H1 (cell line): ENCODE measurements at regions not wholly inside any gene's neighbourhood (a gene's known extent, or its start where the extent isn't known, plus 50 kb on each side); places are given as distances from the start of the nearest gene placed in this dataset.

Source experiments
- CTCF ChIA-PET: fragments of 300-600 bp; sonication (Branson Sonifier 250); formaldehyde crosslinking; loops from one replicate; lab custom pipeline; 2021; ENCODE audit not compliant: partially characterized antibody; lab: Charles Lee
- POLR2A ChIA-PET: fragments of 300-600 bp; sonication (Branson Sonifier 250); formaldehyde crosslinking; loops from one replicate; lab custom pipeline; 2021; ENCODE audit warnings: inconsistent platforms; ENCODE audit not compliant: partially characterized antibody; lab: Charles Lee
- DNase-seq, 2 experiments: peaks; one replicate each; pipeline versions ENCODE4 v3.0.0 to v3.0.0-alpha.2; 2010 to 2022; ENCODE audit warnings: low spot score in 2 of 2, low read depth in 1 of 2, mixed read lengths in 1 of 2
- FAIRE-seq: peaks from 2 replicates; lab custom pipeline; 2011; peaks lifted over from hg19 to GRCh38; lab: Jason Lieb, UNC
- H2AFZ ChIP-seq: 2 replicates; pipeline ENCODE4 v1.8.1; 2012; ENCODE audit warnings: low read length, inconsistent platforms
- H2AK5ac ChIP-seq: 2 replicates; pipeline ENCODE4 v1.6.1; 2013; ENCODE audit warnings: low read depth, low read length
- H2BK120ac ChIP-seq: replicated peaks from 2 replicates; pipeline ENCODE3; 2013; ENCODE audit warnings: low read depth, low read length, inconsistent platforms
- H2BK12ac ChIP-seq: 2 replicates; pipeline ENCODE4 v1.6.1; 2013; ENCODE audit warnings: low read depth, low read length
- H2BK15ac ChIP-seq: 2 replicates; pipeline ENCODE4 v1.6.1; 2013; ENCODE audit warnings: low read length
- H2BK20ac ChIP-seq: 2 replicates; pipeline ENCODE4 v1.6.1; 2013; ENCODE audit warnings: low read length
- H2BK5ac ChIP-seq: 2 replicates; pipeline ENCODE4 v1.6.1; 2013; ENCODE audit warnings: low read depth, low read length
- H3K14ac ChIP-seq: 2 replicates; pipeline ENCODE4 v1.6.1; 2013; ENCODE audit warnings: inconsistent platforms; ENCODE audit not compliant: insufficient read length
- H3K18ac ChIP-seq: 2 replicates; pipeline ENCODE4 v1.6.1; 2013; ENCODE audit warnings: low read length; ENCODE audit errors: extremely low read depth
- H3K23ac ChIP-seq: 2 replicates; pipeline ENCODE4 v1.6.1; 2013; ENCODE audit warnings: inconsistent platforms; ENCODE audit not compliant: insufficient read length
- H3K23me2 ChIP-seq: 2 replicates; pipeline ENCODE4 v1.6.1; 2013; ENCODE audit warnings: low read depth, low read length
- H3K27ac ChIP-seq: 2 replicates; pipeline ENCODE4 v1.6.1; 2011; ENCODE audit warnings: low read depth, low read length, inconsistent platforms
- H3K27me3 ChIP-seq, 4 experiments: replicated peaks in 1 of 4; 1 replicate in 1 of 4; 2 replicates in 3 of 4; pipeline versions ENCODE4 v1.6.1 to v1.8.1; 2011 to 2013; ENCODE audit warnings: low read length in 3 of 4, mild to moderate bottlenecking in 3 of 4, inconsistent platforms in 2 of 4, mixed read lengths in 2 of 4, moderate library complexity in 1 of 4; ENCODE audit not compliant: control insufficient read depth in 3 of 4, insufficient read depth in 3 of 4; ENCODE audit errors: extremely low read depth in 1 of 4
- H3K36me3 ChIP-seq, 4 experiments: 2 replicates each; pipeline versions ENCODE4 v1.6.1 to v1.8.1; 2011 to 2013; ENCODE audit warnings: mild to moderate bottlenecking in 4 of 4, low read length in 3 of 4, moderate library complexity in 2 of 4, control low read depth in 1 of 4, inconsistent platforms in 1 of 4; ENCODE audit not compliant: insufficient read depth in 4 of 4, control insufficient read depth in 2 of 4
- H3K4ac ChIP-seq: replicated peaks from 2 replicates; pipeline ENCODE3; 2013; ENCODE audit warnings: low read length, low read depth, mixed read lengths, inconsistent platforms; ENCODE audit not compliant: insufficient read length
- H3K4me1 ChIP-seq, 4 experiments: replicated peaks in 1 of 4; 1 replicate in 1 of 4; 2 replicates in 3 of 4; pipeline versions ENCODE4 v1.6.1 to v1.8.1; 2011 to 2013; ENCODE audit warnings: low read length in 3 of 4, inconsistent platforms in 2 of 4, mixed read lengths in 1 of 4; ENCODE audit not compliant: insufficient read depth in 4 of 4, control insufficient read depth in 3 of 4
- H3K4me2 ChIP-seq, 2 experiments: 2 replicates each; pipeline versions ENCODE4 v1.6.1 to v1.8.1; 2011 to 2013; ENCODE audit warnings: low read depth in 2 of 2, low read length in 2 of 2, control low read depth in 1 of 2, inconsistent platforms in 1 of 2, mild to moderate bottlenecking in 1 of 2; ENCODE audit not compliant: insufficient read depth in 1 of 2
- H3K4me3 ChIP-seq, 4 experiments: fragments of 200-600, 300-600 bp in 1 of 4; sonication (generic), shearing (Covaris generic), sonication (Bioruptor Twin) in 1 of 4; 2 replicates each; pipeline versions ENCODE4 v1.5.1 to v1.8.1; 2011 to 2016; ENCODE audit warnings: low read length in 4 of 4, low read depth in 3 of 4, control low read depth in 2 of 4, inconsistent platforms in 2 of 4, mild to moderate bottlenecking in 2 of 4, mixed read lengths in 1 of 4, moderate library complexity in 1 of 4; ENCODE audit not compliant: insufficient read depth in 2 of 4; ENCODE audit errors: extremely low read depth in 1 of 4
- H3K56ac ChIP-seq: replicated peaks from 2 replicates; pipeline ENCODE3; 2013; ENCODE audit warnings: low read depth, mild to moderate bottlenecking, mixed read lengths, low read length, inconsistent platforms; ENCODE audit not compliant: insufficient read length
- H3K79me1 ChIP-seq: 2 replicates; pipeline ENCODE4 v1.6.1; 2013; ENCODE audit warnings: low read depth, low read length, control low read depth
- H3K79me2 ChIP-seq, 2 experiments: 2 replicates each; pipeline versions ENCODE4 v1.6.1 to v1.8.1; 2012 to 2013; ENCODE audit warnings: low read length in 2 of 2, mild to moderate bottlenecking in 2 of 2, inconsistent platforms in 1 of 2; ENCODE audit not compliant: insufficient read depth in 2 of 2, control insufficient read depth in 1 of 2
- H3K9ac ChIP-seq, 4 experiments: replicated peaks in 1 of 4; 1 replicate in 1 of 4; 2 replicates in 3 of 4; pipeline versions ENCODE4 v1.6.1 to v1.8.1; 2011 to 2013; ENCODE audit warnings: low read depth in 3 of 4, low read length in 3 of 4, control low read depth in 2 of 4, mild to moderate bottlenecking in 2 of 4, moderate library complexity in 2 of 4, inconsistent platforms in 1 of 4; ENCODE audit errors: extremely low read depth in 1 of 4
- H3K9me3 ChIP-seq, 2 experiments: 2 replicates each; pipeline versions ENCODE4 v1.6.1 to v1.8.1; 2012 to 2013; ENCODE audit warnings: mild to moderate bottlenecking in 2 of 2, moderate library complexity in 2 of 2, control low read depth in 1 of 2, inconsistent platforms in 1 of 2, low read depth in 1 of 2, low read length in 1 of 2, mixed read lengths in 1 of 2; ENCODE audit not compliant: insufficient read depth in 2 of 2
- H4K20me1 ChIP-seq, 2 experiments: replicated peaks in 1 of 2; 2 replicates each; pipeline versions ENCODE3 to v1.8.1; 2011 to 2013; ENCODE audit warnings: inconsistent platforms in 2 of 2, low read length in 2 of 2, mild to moderate bottlenecking in 1 of 2; ENCODE audit not compliant: insufficient read depth in 2 of 2, control insufficient read depth in 1 of 2
- H4K5ac ChIP-seq: 2 replicates; pipeline ENCODE4 v1.6.1; 2013; ENCODE audit warnings: low read length, low read depth, mixed read lengths, inconsistent platforms; ENCODE audit not compliant: insufficient read length
- H4K8ac ChIP-seq: 2 replicates; pipeline ENCODE4 v1.8.0; 2013; ENCODE audit warnings: mild to moderate bottlenecking, moderate library complexity, low read length, inconsistent platforms; ENCODE audit not compliant: insufficient read depth; ENCODE audit errors: extremely low read depth
- H4K91ac ChIP-seq: replicated peaks from 2 replicates; pipeline ENCODE3; 2013; ENCODE audit warnings: low read length, mixed read lengths, inconsistent platforms; ENCODE audit not compliant: insufficient read length
- ATF3 ChIP-seq: IDR thresholded peaks from 2 replicates; pipeline ENCODE4 v1.6.1; 2011; ENCODE audit warnings: low read depth, mild to moderate bottlenecking, low read length; ENCODE audit not compliant: insufficient read depth
- BRCA1 ChIP-seq: IDR thresholded peaks from 2 replicates; pipeline ENCODE4 v1.6.1; 2012; ENCODE audit warnings: low read depth, low read length, improper control_type of control experiment
- CEBPB ChIP-seq: IDR thresholded peaks from 2 replicates; pipeline ENCODE4 v1.6.1; 2012; ENCODE audit warnings: low read depth, low read length
- CHD2 ChIP-seq: IDR thresholded peaks from 2 replicates; pipeline ENCODE4 v1.6.1; 2012; ENCODE audit warnings: low read length, improper control_type of control experiment
- FOSL1 ChIP-seq: IDR thresholded peaks from 2 replicates; pipeline ENCODE4 v1.6.1; 2011; ENCODE audit warnings: mild to moderate bottlenecking, low read depth, low read length, moderate library complexity; ENCODE audit not compliant: insufficient read depth
- KDM4A ChIP-seq: IDR thresholded peaks from one replicate; pipeline ENCODE4 v1.7.1; 2012; ENCODE audit warnings: low read depth, mild to moderate bottlenecking, moderate library complexity, low read length, inconsistent platforms; ENCODE audit not compliant: severe bottlenecking
- MAFK ChIP-seq: IDR thresholded peaks from 2 replicates; pipeline ENCODE4 v1.6.1; 2012; ENCODE audit warnings: low read depth, mild to moderate bottlenecking, improper control_type of control experiment, low read length
- SIRT6 ChIP-seq: IDR thresholded peaks from one replicate; pipeline ENCODE4 v1.7.1; 2012; ENCODE audit warnings: low read length, inconsistent platforms
- SP4 ChIP-seq: IDR thresholded peaks from 2 replicates; pipeline ENCODE4 v1.6.1; 2012; ENCODE audit warnings: low read length, inconsistent platforms
- SRF ChIP-seq: IDR thresholded peaks from 2 replicates; pipeline ENCODE4 v1.6.1; 2011; ENCODE audit warnings: mild to moderate bottlenecking, low read depth, low read length, moderate library complexity
- TEAD4 ChIP-seq: IDR thresholded peaks from 2 replicates; pipeline ENCODE4 v1.6.1; 2012; ENCODE audit warnings: low read depth, low read length, inconsistent platforms, mixed read lengths
- WGBS, 2 experiments: shearing (Covaris generic) in 1 of 2; methylation state at CpG; one replicate each; pipeline versions ENCODE4 v1.1.6 to v1.1.7; 2013 to 2015; ENCODE audit warnings: low lambda C conversion rate in 2 of 2, mixed read lengths in 2 of 2, inconsistent platforms in 1 of 2, low coverage in 1 of 2, missing lambda C conversion rate in 1 of 2; ENCODE audit not compliant: insufficient replicate concordance in 2 of 2, insufficient coverage in 1 of 2, insufficient read length in 1 of 2; ENCODE audit errors: extremely low coverage in 1 of 2, missing lambda C conversion rate in 1 of 2; 5-methylcytosine and 5-hydroxymethylcytosine counted together

DNA sequence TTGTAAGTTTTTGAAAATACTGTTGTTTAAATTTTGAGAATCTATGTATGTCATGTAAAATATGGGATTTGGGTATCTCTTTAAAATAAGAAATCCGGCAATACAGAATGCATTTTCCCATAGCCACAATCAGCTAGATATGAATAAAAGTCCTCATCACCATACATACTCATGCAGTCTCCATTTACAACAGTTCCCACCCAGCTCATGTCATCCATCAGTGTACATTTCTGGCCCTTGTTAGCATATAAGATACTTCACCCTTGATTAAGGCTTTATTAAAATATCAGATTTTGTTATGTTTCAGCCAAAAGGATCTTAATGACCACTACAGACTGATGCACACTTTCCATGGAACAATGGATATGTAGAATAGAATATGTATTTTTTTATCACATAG, 218.0 kb downstream of the DPY19L2 start:
- TF ChIP-seq ATF3: no peak
- no peak for TF ChIP-seq SP4
- no peak for TF ChIP-seq BRCA1
- TF ChIP-seq CEBPB: no peak
- TF ChIP-seq KDM4A: no peak
- no peak for TF ChIP-seq CHD2
- no peak for TF ChIP-seq SIRT6
- TF ChIP-seq TEAD4: no peak
- no peak for TF ChIP-seq SRF
- no peak for TF ChIP-seq MAFK
- no peak for TF ChIP-seq FOSL1
- WGBS, 2 experiments: 79% methylated on average over 1 of the region's 1 CpG; no CpG with 5 or more reads in 1 of the 2 experiments
- no peak overlapping the region for H2AK5ac ChIP-seq
- no peaks in the 10 kb centered on the region for H3K79me2 ChIP-seq
- no peak overlapping the region for H4K8ac ChIP-seq
- H3K9ac ChIP-seq: no peak overlapping the region
- H3K4ac ChIP-seq: no peak overlapping the region
- H3K4me2 ChIP-seq: no peak overlapping the region
- no peak overlapping the region for H2AFZ ChIP-seq
- no peak overlapping the region for H4K91ac ChIP-seq
- no peaks in the 10 kb centered on the region for H3K79me1 ChIP-seq
- no peak overlapping the region for H2BK120ac ChIP-seq
- H3K27ac ChIP-seq: no peak overlapping the region
- H3K9me3 ChIP-seq: no peaks in the 10 kb centered on the region
- no peak overlapping the region for H3K23ac ChIP-seq
- H3K23me2 ChIP-seq: no peaks in the 10 kb centered on the region
- DNase-seq: no peak
- no peak overlapping the region for H2BK20ac ChIP-seq
- no peak overlapping the region for H2BK15ac ChIP-seq
- no peaks in the 10 kb centered on the region for H3K36me3 ChIP-seq
- no peaks in the 10 kb centered on the region for H3K27me3 ChIP-seq
- H2BK5ac ChIP-seq: no peak overlapping the region
- no peak overlapping the region for H4K5ac ChIP-seq
- CTCF ChIA-PET: interaction anchor here (0.6 to 1.0 kb wide), 2 partner anchors 15 to 73 kb away, joined by 3 to 4 read pairs; no protein-coding TSS in a partner anchor
- no peak overlapping the region for H2BK12ac ChIP-seq
- no peak overlapping the region for H3K56ac ChIP-seq
- no peak overlapping the region for H3K14ac ChIP-seq
- FAIRE-seq: no peak
- POLR2A ChIA-PET: no interaction called here
- H4K20me1 ChIP-seq: no peaks in the 10 kb centered on the region
- H3K4me3 ChIP-seq: no peak overlapping the region
- H3K4me1 ChIP-seq: no peaks in the 10 kb centered on the region
- no peak overlapping the region for H3K18ac ChIP-seq
